PC-9 (cell line): ENCODE measurements at regions not wholly inside any gene's neighbourhood (a gene's known extent, or its start where the extent isn't known, plus 50 kb on each side); places are given as distances from the start of the nearest gene placed in this dataset.

Source experiments
- CTCF ChIP-seq: fragments of 200-600 bp; sonication (generic); conservative IDR thresholded peaks from 2 replicates; pipeline ENCODE4 v1.6.1; 2017; ENCODE audit warnings: mixed run types, antibody characterized with exemption, mild to moderate bottlenecking, moderate library complexity
- EZH2 ChIP-seq: fragments of 200-600 bp; sonication (generic); IDR thresholded peaks from 2 replicates; pipeline ENCODE4 v1.8.0; 2017; ENCODE audit warnings: antibody characterized with exemption, low read depth

GRCh38 chr11:106497822-106498221, 420.4 kb downstream of the AASDHPPT start:
- TF ChIP-seq EZH2: no peak
- TF ChIP-seq CTCF: no peak
